ENCODE measurements at regions not wholly inside any gene's neighbourhood (a gene's known extent, or its start where the extent isn't known, plus 50 kb on each side); places are given as distances from the start of the nearest gene placed in this dataset.

DNA sequence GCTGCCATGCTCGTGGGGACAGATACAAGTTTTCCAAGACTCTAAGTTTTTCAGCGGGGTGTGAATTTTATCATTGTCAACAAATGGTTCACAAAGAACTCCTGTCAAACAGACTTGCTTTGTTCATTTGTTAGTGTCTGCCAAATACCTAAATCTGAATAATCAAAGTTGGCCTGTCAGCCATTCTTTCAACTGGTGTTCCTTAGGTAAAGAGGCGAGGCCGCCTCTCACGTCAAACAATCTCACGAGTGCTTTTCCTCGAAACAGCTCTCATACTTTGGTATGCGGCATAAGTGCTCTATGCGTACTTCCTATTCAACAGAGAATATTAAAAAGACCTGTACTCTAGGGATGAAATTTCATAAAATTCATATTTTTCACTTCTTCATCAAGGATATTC is 51.4 kb upstream of the KANK4 start:
- dilution Hi-C loops (cut with MboI; ENCODE audit: extremely low pct_ligation_motif_present, low sequenced_read_pairs) = no loop called here
- DNase-seq (ENCODE audit: low read depth, low spot score) = no peak
- Histone ChIP-seq H3K9me3 (ENCODE audit: control insufficient read depth, low read depth, low read length) (no peaks in the 10 kb centered on the region), H4K20me1 (ENCODE audit: control insufficient read depth, extremely low read depth, insufficient read depth, low read length) (no peaks in the 10 kb centered on the region), H3K27ac (ENCODE audit: control insufficient read depth, insufficient read depth, low read length) (no peak overlapping the region), H3K4me1 (ENCODE audit: control insufficient read depth, extremely low read depth, insufficient read depth, low read length) (no peaks in the 10 kb centered on the region), H3K9ac (ENCODE audit: control insufficient read depth, extremely low read depth, insufficient read depth, low read length) (no peak overlapping the region), H3K79me2 (ENCODE audit: control insufficient read depth, insufficient read depth, low read length) (no peaks in the 10 kb centered on the region), H3K27me3 (ENCODE audit: control insufficient read depth, extremely low read depth, insufficient read depth, low read length) (peaks cover 6% of the 10 kb centered on the region), H3K4me2 (ENCODE audit: control insufficient read depth, extremely low read depth, insufficient read depth, low read depth, low read length) (no peak overlapping the region), H3K9me1 (ENCODE audit: control insufficient read depth, extremely low read depth, insufficient read depth, low read length) (no peaks in the 10 kb centered on the region), H3K36me3 (ENCODE audit: control insufficient read depth in 2 of 2, extremely low read depth in 1 of 2, insufficient read depth in 2 of 2, low read length in 2 of 2) (no peaks in the 10 kb centered on the region), H3K4me3 (ENCODE audit: control insufficient read depth in 2 of 3, extremely low read depth in 1 of 3, insufficient read depth in 2 of 3, low read depth in 1 of 3, low read length in 3 of 3) (no peak overlapping the region), H2AFZ (ENCODE audit: control insufficient read depth, low read length) (no peak overlapping the region)
- TF ChIP-seq, protein P1, sequence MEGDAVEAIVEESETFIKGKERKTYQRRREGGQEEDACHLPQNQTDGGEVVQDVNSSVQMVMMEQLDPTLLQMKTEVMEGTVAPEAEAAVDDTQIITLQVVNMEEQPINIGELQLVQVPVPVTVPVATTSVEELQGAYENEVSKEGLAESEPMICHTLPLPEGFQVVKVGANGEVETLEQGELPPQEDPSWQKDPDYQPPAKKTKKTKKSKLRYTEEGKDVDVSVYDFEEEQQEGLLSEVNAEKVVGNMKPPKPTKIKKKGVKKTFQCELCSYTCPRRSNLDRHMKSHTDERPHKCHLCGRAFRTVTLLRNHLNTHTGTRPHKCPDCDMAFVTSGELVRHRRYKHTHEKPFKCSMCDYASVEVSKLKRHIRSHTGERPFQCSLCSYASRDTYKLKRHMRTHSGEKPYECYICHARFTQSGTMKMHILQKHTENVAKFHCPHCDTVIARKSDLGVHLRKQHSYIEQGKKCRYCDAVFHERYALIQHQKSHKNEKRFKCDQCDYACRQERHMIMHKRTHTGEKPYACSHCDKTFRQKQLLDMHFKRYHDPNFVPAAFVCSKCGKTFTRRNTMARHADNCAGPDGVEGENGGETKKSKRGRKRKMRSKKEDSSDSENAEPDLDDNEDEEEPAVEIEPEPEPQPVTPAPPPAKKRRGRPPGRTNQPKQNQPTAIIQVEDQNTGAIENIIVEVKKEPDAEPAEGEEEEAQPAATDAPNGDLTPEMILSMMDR (optimal IDR thresholded peaks at IDR 0.05 in 1 of 3, IDR thresholded peaks at IDR 0.05 in 1 of 3, conservative IDR thresholded peaks at IDR 0.05 in 1 of 3; ENCODE audit: extremely low read depth in 1 of 3, insufficient read depth in 2 of 3, low read length in 3 of 3) = no peak
- no peak for TF ChIP-seq EZH2 (IDR thresholded peaks at IDR 0.05; ENCODE audit: low read length)
- FAIRE-seq = no peak

DNA sequence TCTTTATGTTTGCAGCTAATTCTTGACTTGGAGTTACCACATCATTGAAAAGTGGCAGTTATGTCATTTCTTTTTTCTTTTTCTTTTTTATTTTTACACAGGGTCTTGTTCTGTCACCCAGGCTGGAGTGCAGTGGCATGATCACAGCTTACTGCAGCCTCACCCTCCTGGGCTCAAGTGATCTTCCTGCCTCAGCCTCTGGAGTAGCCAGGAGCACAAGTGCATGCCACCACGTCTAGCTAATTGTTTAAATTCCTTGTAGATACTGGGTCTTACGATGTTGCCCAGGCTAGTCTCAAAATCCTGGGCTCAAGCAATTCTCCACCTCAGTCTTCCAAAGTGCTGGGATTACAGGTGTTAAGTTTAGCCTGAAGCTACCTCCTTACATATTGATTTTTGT is 52.1 kb upstream of the KANK4 start:
- no peak for DNase-seq (ENCODE audit: low read depth, low spot score)
- Histone ChIP-seq H3K9ac (ENCODE audit: control insufficient read depth, extremely low read depth, insufficient read depth, low read length) (no peak overlapping the region), H3K36me3 (ENCODE audit: control insufficient read depth in 2 of 2, extremely low read depth in 1 of 2, insufficient read depth in 2 of 2, low read length in 2 of 2) (no peaks in the 10 kb centered on the region), H3K4me3 (ENCODE audit: control insufficient read depth in 2 of 3, extremely low read depth in 1 of 3, insufficient read depth in 2 of 3, low read depth in 1 of 3, low read length in 3 of 3) (no peak overlapping the region), H3K27ac (ENCODE audit: control insufficient read depth, insufficient read depth, low read length) (no peak overlapping the region), H3K4me2 (ENCODE audit: control insufficient read depth, extremely low read depth, insufficient read depth, low read depth, low read length) (no peak overlapping the region), H4K20me1 (ENCODE audit: control insufficient read depth, extremely low read depth, insufficient read depth, low read length) (no peaks in the 10 kb centered on the region), H3K9me1 (ENCODE audit: control insufficient read depth, extremely low read depth, insufficient read depth, low read length) (no peaks in the 10 kb centered on the region), H2AFZ (ENCODE audit: control insufficient read depth, low read length) (no peak overlapping the region), H3K27me3 (ENCODE audit: control insufficient read depth, extremely low read depth, insufficient read depth, low read length) (peaks cover 6% of the 10 kb centered on the region), H3K4me1 (ENCODE audit: control insufficient read depth, extremely low read depth, insufficient read depth, low read length) (no peaks in the 10 kb centered on the region), H3K9me3 (ENCODE audit: control insufficient read depth, low read depth, low read length) (no peaks in the 10 kb centered on the region), H3K79me2 (ENCODE audit: control insufficient read depth, insufficient read depth, low read length) (no peaks in the 10 kb centered on the region)
- TF ChIP-seq, protein P1 (optimal IDR thresholded peaks at IDR 0.05 in 1 of 3, IDR thresholded peaks at IDR 0.05 in 1 of 3, conservative IDR thresholded peaks at IDR 0.05 in 1 of 3; ENCODE audit: extremely low read depth in 1 of 3, insufficient read depth in 2 of 3, low read length in 3 of 3) = no peak
- TF ChIP-seq EZH2 (IDR thresholded peaks at IDR 0.05; ENCODE audit: low read length) = no peak
- no peak for FAIRE-seq
- dilution Hi-C loops (cut with MboI; ENCODE audit: extremely low pct_ligation_motif_present, low sequenced_read_pairs) = no loop called here

All from keratinocyte (primary cell).